Stimulated activated CD8-positive, alpha-beta memory T cell treated with anti-CD3 and anti-CD28 coated beads, Interleukin-15, amount 100 ng/mL, for 1 hour (primary cell): ENCODE measurements at regions not wholly inside any gene's neighbourhood (a gene's known extent, or its start where the extent isn't known, plus 50 kb on each side); places are given as distances from the start of the nearest gene placed in this dataset.

ENCODE experiments used
- DNase-seq: peaks from one replicate; pipeline ENCODE4 v3.0.0-alpha.2; 2020; ENCODE audit warnings: low read depth

DNA sequence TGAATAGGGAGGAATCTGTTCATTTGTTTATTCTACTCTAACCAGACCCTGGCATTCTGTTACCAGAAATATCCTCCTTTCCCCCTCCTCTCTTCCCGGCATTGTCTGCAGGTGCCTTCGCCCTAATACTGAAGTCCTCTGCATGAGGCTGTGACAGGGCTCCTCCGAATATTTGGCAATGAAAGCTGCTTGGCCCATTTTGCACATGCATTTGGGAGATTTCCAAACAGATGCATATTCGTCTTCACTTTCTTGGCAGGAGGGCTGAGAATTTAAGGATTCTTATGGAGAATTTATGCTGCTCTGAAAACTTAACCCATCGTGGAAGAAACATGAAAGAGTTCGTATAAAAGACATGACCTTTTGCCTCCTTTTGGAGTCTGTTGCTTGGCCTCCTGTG is 484.0 kb downstream of the ZNF608 start:
- no peak for DNase-seq

DNA sequence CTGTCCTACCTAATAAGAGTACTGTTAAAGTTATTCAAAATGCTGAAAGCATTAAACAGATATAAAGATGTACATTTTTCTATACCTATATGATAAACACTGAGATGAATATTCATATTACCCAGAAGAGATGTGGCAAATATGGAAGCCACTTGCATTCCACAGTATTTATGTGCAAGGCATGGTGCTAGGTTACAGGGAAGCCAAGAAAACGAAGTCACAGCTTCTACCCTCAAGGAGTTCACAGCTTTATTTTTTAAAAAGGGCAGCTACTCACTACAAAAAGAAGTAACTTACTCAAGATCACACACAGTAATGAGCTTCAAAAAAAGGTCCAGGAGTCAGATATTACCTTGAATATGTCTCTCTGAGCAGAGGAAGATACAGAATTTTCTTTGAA is 484.6 kb downstream of the ZNF608 start:
- no peak for DNase-seq

DNA sequence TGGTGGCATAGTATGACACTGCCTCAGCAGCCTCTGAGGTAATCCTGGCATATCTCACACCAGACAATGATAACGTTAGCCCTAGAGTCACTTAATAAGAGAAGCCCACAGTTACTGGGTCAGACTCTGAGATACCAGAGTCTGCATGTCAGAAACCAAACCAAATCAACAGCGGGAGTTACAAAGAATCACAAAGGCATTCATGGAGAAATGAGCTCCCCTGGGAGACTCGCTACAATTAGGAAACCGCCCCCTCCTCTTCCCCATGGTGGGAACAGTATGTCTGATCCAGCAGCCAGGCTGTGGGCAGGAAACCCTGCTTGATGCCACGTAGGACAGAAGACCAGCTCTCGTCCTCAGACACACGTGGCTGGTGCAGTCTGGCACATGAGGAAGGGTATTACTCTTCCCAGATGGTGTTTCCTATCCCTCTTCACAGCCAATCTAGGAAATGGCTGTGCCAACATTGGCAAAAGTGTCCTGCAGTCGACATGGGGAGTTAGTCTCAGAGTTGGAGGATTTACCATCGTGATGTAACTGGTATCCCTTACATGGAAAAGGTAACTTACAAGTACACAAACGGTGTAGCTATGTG is 485.4 kb downstream of the ZNF608 start:
- no peak for DNase-seq

DNA sequence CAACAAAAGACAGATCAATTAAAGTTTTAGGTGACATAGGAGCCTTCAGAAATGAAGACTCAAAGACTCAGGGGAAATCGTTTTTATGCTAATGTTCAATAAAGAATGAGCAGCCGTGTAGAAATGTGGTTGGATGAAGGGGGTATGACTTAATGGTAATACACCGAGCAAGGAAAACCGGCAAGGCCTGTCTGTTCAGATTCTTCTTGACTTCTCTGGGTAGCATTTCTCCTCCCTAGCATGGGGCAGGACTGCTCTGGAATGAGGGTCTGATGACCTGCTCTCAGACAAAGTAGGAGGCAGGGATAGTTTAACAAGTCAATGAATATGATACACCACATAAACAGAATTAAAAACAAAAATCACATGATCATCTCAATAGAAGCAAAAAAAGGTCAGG is 487.4 kb downstream of the ZNF608 start:
- no peak for DNase-seq

DNA sequence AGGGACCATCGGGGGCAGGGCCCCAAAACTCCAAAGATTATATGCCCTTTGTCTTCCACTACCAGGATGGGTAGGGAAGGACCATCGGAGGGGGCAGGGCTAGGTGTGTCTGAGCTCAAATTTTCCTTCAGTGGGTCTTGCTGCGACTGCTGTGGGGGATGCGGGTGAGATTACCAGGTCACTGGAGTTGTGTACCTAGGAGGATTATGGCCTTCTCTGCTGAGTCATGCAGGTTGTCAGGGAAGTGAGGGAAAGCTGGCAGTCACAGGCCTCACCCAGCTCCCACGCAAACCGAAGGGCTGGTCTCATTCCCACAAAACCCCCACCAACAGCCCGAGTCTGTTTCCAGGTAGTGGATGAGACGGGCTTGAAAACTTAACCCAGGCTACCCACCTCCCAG is 489.4 kb downstream of the ZNF608 start:
- no peak for DNase-seq

DNA sequence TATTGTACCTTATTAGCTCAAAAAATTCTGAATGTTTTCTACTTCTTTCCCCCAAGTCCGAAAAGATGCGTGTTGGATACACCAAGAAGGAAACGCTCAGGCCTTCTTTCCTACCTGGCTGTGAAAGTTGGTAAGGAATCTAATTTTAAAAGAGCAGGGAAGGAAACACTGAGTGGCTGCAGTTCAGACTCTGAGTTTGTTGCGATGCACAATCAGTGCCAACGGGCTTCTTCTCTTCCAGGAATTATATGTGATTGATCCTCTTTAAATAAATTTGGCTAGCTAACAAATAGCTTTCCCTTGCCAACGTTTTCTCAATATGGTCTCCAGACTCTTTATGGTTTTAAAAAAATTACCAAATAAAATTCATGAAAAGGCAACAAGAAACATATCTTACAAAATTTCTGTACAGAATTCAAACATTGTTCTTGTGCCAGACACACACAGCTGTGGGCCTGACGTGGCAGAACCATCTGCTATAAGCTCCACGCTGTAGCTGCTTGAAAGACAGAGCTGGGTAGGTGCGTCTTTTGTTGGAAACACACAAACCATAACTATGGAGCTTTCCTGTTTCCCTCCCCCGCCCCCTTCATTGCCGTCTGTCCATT is 493.1 kb downstream of the ZNF608 start:
- DNase-seq: no peak

DNA sequence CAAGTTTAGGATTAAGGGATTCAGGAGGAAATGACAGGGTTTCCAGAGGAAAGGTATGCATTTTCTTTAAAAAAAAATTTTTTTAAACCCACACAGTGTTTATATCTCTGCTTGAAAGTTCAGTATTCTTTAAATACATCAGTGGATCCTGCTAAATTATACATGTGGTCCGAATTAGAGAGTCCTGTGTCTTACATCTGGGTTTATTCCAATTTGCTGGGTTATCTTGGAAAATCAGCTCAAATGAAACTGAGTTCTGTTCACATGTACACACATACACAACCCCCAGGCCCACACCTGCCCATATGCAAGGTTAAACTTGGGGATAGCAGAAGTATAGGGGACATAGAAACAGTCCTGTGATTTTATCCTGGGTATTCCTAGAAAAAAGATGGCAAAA is 493.7 kb downstream of the ZNF608 start:
- DNase-seq: no peak

DNA sequence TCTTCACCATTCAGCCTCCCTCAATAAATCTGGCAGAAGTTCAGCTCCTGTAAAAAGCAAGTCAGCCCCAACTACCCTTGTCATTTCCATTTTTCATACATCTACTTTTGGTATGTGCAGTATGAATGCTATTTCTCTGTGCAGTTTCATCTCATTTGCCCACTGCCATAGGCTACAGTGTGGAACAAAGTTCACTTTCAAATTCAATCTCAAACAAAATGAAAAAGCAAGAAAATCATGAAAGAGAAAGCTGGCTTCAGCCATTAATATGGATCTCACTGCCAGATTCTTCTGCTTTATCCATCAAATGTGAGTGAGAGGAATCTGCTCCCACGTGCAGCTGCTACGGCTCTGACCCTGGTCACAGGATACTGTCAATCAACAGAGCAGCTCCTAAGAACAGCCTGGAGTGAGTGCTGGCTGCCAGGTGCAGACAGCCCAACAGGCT is 494.2 kb downstream of the ZNF608 start:
- DNase-seq: no peak

DNA sequence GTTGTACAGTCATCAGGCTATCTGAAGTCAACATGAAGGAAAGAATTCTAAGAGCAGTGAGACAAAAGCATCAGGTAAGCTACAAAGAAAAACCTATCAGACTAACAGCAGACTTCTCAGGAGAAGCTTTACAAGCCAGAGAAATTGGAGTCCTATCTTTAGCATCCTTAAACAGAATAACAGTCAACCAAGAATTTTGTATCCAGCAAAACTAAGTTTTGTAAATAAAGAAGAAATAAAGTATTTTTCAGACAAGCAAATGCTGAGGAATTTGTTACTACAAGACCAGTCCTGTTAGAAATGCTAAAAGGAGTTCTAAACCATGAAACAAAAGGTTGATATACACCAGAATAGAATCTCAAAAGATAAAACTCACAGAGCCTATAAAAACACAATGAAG is 501.2 kb downstream of the ZNF608 start:
- DNase-seq: no peak

DNA sequence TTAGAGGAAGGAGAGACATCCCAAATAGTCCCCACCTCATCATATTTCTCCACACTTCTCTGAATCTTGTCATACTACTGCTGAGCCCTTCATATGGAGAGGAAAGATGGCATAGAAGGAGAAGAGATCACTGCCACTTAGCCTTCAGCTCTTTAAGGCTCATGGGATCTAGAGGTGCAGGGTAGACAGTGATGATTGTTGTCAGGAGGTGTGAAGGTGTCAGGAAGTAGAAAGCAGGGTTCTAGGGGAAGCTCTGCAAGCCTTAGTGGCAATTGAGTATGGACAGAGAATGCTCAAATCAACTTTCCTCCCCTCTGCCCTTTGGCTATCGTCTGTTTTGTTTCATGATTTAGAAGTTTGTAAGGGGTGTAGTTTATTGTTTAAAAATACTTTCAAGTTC is 505.7 kb downstream of the ZNF608 start:
- DNase-seq: no peak

DNA sequence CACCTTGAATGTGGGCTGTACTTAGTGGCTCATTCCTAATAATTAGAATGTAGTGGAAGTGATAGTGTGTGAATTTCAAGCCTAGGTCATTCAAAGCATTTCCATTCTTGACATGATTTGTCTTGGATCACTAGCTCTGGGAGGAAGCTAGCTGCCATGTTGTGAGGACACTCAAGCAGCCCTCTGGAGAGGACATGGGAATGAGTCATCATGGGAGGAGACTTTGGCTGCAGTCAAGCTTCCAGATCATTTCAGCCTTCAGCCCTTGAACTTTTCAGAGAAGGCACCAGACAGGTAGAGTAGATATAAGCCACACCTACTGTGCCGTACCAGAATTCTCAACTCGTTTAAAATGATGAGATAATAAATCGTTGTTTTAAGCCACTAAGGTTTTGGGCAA is 506.9 kb downstream of the ZNF608 start:
- DNase-seq: no peak

DNA sequence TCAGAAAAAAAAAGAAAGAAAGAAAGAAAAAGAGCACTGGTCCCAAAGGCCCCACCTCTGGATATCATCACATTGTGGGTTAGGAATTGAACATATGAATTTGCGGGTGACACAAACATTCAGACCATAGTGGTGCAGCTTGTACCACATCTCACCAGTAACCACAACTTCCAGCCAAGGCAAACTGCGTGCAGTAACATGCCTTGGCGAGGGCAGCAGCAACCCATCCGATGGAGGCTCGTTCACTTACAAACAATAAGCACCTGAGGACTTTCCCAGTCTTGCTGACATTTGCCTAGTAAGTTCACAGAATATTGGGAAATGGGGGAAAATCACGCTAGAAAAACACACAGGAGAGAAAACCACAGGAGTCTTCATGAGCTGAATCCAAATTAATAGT is 508.1 kb downstream of the ZNF608 start:
- no peak for DNase-seq

DNA sequence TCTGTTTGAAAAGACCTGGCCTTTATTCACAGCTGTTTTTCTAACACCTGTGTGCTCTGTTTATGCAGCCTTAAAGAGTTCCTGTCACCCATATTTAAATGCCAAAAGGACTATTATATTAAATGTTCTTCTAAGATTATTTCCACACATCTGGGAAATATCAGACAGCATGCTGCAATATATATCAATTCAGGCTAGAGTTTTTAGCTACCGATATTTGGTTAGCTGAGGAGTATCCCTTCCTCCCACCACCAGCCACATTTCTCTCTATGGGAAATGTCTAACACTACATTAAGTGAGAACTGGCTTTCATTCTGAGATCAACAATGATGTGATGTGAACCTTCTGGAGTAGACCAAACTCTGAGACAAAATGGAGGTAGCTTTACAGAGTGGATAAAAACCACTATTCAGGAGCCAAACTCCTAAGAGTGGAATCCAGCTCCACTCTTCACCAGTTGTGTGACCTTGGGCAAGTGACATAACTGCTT is 509.2 kb downstream of the ZNF608 start:
- DNase-seq: no peak

DNA sequence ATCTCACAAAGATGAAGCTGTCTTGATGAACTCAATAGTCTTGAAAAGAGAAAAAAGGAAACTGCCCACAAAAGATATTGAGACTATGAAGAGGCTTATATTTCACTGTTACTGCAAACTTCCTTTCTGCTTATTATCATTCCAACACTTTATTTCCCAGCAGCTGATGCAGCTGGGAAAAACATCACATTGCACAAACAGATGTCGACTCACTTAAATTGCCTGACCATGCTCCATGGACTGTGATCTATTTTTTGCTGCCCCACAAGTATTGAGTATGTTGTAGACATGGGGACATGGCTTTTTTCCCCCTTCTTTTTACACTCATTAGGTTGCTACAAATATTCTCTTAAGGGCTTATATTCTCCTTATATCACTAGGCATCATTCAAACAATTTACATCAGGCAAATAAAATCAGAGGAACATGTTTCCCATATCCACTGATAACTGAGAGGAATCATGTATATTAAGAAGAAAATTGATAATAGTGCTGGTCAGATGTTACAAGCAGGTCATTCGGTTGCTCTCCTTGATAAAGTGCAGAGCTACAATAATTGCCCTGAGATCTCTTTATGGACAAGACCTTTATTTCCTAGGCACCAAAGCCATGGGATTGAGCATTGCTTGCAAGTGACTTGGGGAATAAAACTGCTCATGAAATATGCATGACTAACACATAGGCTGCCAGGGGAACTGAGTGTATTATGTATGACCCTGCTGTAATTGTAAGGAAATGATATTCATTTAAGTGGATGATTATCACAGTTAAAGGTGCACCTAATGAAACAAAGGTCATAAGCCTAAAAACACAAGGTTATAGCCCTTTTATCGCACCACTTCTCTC is 509.9 kb downstream of the ZNF608 start:
- DNase-seq: no peak

DNA sequence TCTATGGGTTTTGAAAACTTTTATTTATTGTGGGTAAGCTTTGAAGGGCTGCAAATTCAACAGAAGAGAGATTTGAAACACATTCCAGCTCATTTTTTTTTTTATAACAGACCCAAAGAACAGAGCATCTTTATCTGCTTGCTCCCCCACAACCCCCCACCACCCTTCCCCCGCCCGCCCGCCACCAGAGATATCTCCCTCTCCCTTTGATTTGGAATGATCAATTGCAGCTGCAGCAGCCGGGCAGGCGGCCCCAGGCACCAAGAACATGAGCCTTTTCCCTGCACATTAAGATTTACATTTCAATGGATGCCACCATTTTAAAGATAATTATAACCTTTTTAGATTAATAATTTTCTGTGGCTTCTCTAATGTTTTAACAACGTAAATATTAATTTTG is 510.9 kb downstream of the ZNF608 start:
- DNase-seq: no peak

DNA sequence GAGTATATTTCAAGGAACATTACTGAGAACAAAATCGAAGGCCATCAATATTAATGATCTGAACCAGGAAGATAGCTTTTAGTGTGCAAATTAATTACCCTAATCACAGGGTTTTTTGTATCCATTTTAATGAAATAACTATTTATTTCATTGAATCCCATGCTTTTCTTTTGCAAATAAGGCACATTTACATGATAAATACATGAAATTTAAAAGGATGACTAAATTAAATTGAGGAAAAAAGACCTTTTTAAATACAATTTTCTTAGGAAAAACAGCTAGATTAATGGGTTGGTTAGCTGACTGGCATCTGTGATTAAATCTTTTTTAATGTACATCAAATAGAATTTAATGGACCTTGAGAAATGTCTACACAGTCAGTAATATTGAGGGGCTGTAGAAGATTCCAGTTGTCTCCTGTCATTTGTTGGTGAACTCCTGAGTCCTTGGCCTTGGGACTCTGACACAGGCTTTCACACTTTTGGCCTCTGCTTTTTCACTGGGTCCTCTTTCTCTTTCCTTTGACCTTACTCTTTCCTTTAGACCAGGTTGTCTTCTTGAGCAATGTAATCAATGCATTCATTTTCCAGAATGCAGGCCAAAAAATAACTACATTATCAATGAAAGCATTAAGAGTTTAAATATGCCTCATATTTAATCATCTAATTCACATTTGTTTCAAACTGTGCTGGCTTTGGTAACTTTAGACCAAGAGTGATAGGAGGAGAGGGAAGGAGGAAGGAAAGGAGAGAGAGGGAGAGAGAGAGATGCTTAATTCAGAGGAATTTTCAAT is 511.5 kb downstream of the ZNF608 start:
- no peak for DNase-seq

DNA sequence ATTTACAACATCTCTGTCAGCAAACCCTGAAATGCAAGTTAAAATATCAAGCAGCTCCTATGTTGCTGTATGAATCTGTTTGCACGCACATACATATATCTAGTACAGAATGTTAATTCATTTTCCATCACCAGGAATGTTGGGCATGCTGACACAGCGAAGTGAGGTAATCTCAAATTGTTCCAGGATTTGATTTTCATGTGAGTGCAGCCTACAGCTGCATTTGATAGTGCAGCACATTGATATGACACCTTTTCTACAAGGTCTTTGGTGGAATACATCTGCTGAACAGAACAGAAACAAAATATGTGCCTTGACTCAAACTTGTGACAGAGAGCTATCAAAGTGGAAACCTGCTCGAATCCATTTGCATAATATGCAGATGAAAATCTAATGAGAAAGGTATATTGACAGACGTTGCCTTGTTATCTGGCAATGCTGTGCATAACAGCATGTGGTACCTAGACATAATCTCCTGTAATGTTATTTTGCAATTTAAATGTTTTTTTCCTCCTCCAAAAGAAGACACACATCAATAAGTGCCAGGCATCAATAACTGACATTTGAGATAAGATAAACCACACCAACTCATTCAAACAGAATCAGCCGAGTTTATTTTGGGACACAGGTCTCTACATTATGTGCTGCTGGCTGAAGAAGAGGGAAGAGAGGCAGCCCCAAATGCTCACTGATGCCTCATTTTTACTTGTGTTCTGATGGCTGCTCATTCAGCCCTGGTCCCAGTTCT is 512.2 kb downstream of the ZNF608 start:
- DNase-seq: no peak

DNA sequence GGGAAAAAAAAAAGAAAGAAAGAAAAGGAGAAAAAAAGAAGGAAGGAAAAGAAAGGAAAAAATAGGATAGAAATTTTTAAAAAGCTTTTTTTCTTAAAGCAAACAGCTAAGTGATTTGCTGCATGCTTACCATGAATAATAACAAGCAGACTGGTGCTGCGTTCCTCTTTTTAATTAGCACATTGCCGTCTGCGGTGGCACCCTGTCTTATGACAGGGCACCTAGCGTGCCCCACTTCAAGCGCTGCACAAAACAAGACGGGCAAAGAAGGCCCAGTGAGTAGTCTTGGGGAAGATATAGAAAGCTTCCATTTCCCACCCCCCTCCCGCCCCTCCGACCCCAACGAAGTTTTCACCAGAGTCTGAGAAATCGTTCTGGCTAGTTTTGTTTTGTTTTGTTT is 513.9 kb downstream of the ZNF608 start:
- no peak for DNase-seq

DNA sequence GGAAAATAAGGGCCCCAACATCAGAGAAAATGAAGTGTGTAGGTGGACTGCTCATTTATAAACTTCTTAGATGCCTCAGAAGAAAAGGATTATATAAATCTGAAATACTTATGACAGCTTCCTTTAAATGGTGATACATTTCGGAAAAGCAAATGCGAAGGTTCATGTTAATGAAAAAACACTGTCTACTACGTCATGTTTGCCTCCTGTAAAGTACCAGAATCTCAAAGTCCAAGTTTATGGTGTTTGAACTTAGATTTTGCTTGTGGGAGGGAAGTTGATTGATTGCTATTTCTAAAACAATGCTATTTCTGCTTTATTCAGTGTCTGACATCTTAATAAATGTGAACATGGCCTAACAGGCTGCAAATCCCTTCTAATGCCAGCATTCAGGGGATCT is 514.6 kb downstream of the ZNF608 start:
- DNase-seq: no peak

DNA sequence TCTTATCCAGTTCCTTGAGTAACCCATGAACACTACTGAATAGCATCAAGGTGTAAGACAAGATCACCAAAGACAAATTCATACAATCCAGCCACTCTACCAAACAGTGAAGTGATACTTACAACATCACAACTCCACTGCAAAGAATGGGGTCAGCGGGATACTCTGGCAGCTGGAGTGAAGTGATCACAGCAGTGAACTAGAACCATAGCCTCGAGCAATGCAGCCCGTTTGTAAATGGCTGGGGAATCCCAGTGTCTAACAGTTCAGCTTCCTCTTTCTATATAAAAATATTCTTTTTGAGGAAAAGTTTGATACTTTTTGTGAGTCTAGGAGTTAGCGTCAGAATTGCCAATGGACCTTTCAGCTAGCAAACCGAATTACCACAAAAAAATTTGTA is 515.2 kb downstream of the ZNF608 start:
- DNase-seq: no peak

DNA sequence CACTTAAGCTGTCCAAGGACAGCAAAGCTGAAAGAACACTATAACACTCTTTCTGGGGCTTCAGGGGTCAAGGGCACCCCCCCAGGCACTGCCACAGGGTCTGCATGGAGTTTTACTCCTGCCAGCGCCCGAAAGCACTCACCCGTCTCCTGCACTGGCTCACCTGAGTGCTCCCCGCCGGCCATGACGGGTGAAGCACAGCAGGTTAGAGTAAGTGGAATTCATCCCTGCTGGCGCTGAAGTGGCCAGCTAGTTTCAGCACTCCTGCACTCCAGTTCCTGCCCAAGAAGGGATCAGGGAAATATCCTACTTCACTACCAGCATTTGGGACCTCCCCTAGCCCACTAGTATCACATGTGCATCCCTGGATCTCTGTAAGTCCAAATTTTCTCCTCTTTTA is 516.0 kb downstream of the ZNF608 start:
- no peak for DNase-seq

DNA sequence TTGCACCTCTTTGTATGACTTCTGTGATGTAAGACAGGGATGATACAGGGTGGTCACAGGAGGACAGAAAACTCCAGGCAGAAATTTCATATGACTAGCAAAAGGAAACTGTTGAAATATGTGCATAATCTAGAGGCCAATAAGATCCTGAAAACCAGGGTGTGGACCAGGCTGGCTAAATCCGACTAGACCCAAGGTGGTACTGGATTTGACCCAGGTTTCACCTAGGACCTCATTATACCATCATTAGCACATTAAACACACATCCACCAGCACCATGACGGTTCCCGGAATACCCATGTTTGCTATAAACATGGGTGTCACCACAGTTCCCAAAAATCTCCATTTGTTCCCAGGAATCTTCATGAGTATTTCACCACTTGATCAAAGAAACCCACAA is 517.1 kb downstream of the ZNF608 start:
- DNase-seq: no peak
